ENCODE measurements at regions not wholly inside any gene's neighbourhood (a gene's known extent, or its start where the extent isn't known, plus 50 kb on each side); places are given as distances from the start of the nearest gene placed in this dataset.
"Not testable (repeated sequence)": the region's sequence is repeated elsewhere in the genome, so short reads cannot be mapped to it uniquely, and the experiment has no call there.

DNA sequence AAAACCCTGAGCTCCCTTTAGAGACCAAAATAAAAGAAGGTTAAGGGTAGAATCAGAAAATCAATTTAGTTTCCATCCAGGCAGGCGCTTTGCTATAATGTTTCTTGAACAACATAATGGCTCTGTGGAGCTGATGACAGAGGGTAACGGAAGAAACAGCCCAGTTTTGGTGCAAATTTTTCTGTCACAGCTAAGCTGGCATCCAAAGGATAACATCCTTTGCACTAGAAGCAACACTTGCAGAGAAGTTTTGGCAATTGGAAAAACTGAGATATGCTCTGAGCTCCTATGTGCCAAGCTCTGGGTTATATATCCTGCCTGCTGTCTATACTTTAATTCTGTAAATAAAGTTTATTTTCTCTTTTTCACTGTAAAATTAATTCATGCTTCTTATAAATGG lies 495.3 kb upstream of the API5 start:
- TF ChIP-seq, protein P1, sequence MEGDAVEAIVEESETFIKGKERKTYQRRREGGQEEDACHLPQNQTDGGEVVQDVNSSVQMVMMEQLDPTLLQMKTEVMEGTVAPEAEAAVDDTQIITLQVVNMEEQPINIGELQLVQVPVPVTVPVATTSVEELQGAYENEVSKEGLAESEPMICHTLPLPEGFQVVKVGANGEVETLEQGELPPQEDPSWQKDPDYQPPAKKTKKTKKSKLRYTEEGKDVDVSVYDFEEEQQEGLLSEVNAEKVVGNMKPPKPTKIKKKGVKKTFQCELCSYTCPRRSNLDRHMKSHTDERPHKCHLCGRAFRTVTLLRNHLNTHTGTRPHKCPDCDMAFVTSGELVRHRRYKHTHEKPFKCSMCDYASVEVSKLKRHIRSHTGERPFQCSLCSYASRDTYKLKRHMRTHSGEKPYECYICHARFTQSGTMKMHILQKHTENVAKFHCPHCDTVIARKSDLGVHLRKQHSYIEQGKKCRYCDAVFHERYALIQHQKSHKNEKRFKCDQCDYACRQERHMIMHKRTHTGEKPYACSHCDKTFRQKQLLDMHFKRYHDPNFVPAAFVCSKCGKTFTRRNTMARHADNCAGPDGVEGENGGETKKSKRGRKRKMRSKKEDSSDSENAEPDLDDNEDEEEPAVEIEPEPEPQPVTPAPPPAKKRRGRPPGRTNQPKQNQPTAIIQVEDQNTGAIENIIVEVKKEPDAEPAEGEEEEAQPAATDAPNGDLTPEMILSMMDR (conservative IDR thresholded peaks at IDR 0.05; ENCODE audit: low read depth, low read length): no peak
- no peak for DNase-seq (ENCODE audit: low read depth)

GRCh38 chr11:42819126-42819525 lies 492.7 kb upstream of the API5 start:
- no peak overlapping the region for H3K4me3 ChIP-seq (ENCODE audit: low read depth, low read length)
- TF ChIP-seq, protein P1 (conservative IDR thresholded peaks at IDR 0.05; ENCODE audit: low read depth, low read length): no peak
- no peak for DNase-seq (ENCODE audit: low read depth)

More for the DNA sequence above, 495.3 kb upstream of the API5 start:
- no peak overlapping the region for H3K4me3 ChIP-seq (ENCODE audit: low read depth, low read length)

DNA sequence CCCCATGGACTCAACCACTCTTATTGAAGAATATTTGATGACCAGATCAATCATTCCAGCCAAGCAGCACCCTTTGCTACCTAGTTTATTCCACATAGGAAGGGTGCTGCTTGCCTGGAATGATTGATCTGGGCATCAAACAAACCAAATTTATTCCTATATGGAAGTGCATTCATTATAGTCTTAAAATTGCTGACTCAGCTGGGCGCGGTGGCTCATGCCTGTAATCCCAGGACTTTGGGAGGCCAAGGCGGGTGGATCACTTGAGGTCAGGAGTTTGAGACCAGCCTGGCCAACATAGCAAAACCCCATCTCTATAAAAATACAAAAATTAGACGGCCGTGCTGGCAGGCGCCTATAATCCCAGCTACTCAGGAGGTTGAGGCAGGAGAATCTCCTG lies 489.6 kb upstream of the API5 start:
- not testable (repeated sequence) for H3K4me3 ChIP-seq (ENCODE audit: low read depth, low read length); DNase-seq (ENCODE audit: low read depth)

GRCh38 chr11:42823546-42823945 lies 488.2 kb upstream of the API5 start:
- DNase-seq (ENCODE audit: low read depth): no peak
- H3K4me3 ChIP-seq (ENCODE audit: low read depth, low read length): no peak overlapping the region
- TF ChIP-seq, protein P1 (conservative IDR thresholded peaks at IDR 0.05; ENCODE audit: low read depth, low read length): no peak

DNA sequence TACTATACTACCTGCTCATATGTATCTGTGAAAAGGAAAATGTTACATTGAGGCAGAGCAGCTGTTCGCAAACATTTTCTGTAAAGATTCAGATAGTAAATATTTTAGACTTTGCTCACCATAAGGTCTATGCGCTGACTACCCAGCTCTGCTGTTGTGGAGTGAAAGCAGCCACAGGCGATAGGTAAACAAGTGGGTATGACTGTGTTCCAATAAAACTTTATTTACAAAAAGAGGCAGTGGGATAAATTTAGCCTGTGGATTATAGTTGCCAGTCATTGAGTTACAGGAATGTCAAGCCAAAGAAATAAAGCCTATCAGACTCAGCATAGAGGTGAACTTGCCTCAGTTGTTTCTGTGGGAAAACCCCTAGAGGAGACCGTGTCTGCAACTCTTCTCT lies 487.7 kb upstream of the API5 start:
- TF ChIP-seq, protein P1 (conservative IDR thresholded peaks at IDR 0.05; ENCODE audit: low read depth, low read length): no peak
- DNase-seq (ENCODE audit: low read depth): no peak
- H3K4me3 ChIP-seq (ENCODE audit: low read depth, low read length): no peak overlapping the region

- no peak for DNase-seq (ENCODE audit: low read depth)
- TF ChIP-seq, protein P1 (conservative IDR thresholded peaks at IDR 0.05; ENCODE audit: low read depth, low read length): no peak
- H3K4me3 ChIP-seq (ENCODE audit: low read depth, low read length): no peak overlapping the region
Measured at GRCh38 chr11:42825598-42825997, 486.2 kb upstream of the API5 start.

GRCh38 chr11:42827845-42828244 lies 484.0 kb upstream of the API5 start:
- no peak for DNase-seq (ENCODE audit: low read depth)
- TF ChIP-seq, protein P1 (conservative IDR thresholded peaks at IDR 0.05; ENCODE audit: low read depth, low read length): no peak
- H3K4me3 ChIP-seq (ENCODE audit: low read depth, low read length): no peak overlapping the region

GRCh38 chr11:42837994-42838393 lies 473.8 kb upstream of the API5 start:
- no peak for DNase-seq (ENCODE audit: low read depth)
- H3K4me3 ChIP-seq (ENCODE audit: low read depth, low read length): no peak overlapping the region
- TF ChIP-seq, protein P1 (conservative IDR thresholded peaks at IDR 0.05; ENCODE audit: low read depth, low read length): no peak
